ENCODE measurements at regions not wholly inside any gene's neighbourhood (a gene's known extent, or its start where the extent isn't known, plus 50 kb on each side); places are given as distances from the start of the nearest gene placed in this dataset.
"Not testable (repeated sequence)": the region's sequence is repeated elsewhere in the genome, so short reads cannot be mapped to it uniquely, and the experiment has no call there.

GRCh38 chr3:191980443-191980842 lies 519.5 kb downstream of the PYDC2 start:
- DNase-seq = no peak
- no peak for TF ChIP-seq POLR2AphosphoS5 (IDR thresholded peaks at IDR 0.05)
- TF ChIP-seq CTCF (IDR thresholded peaks at IDR 0.05 in 8 of 11, conservative IDR thresholded peaks at IDR 0.05 in 3 of 11) = no peak
- no peak for TF ChIP-seq POLR2A (IDR thresholded peaks at IDR 0.05)
- H3K36me3 ChIP-seq = no peaks in the 10 kb centered on the region
- no peaks in the 10 kb centered on the region for H3K4me1 ChIP-seq
- WGBS, 5 donors = 76 to 88% (median 80%) methylated on average over 4 of the region's 4 CpGs
- H3K27ac ChIP-seq = no peak overlapping the region
- no peaks in the 10 kb centered on the region for H3K27me3 ChIP-seq (replicated peaks in 1 of 7)
- H3K9me3 ChIP-seq = peaks cover 0 to 30% (median 11%) of the 10 kb centered on the region in 8 donors
- H3K4me3 ChIP-seq = no peak overlapping the region
- intact Hi-C loops (cut with DNase I; ENCODE audit: low total_unique reads) = no loop called here

GRCh38 chr3:191982481-191982880 lies 521.5 kb downstream of the PYDC2 start:
- Histone ChIP-seq H3K27me3 (replicated peaks in 1 of 7) (no peaks in the 10 kb centered on the region), H3K36me3 (no peaks in the 10 kb centered on the region), H3K4me1 (no peaks in the 10 kb centered on the region), H3K27ac (no peak overlapping the region), H3K9me3 (peaks cover 0 to 28% (median 11%) of the 10 kb centered on the region in 8 donors), H3K4me3 (no peak overlapping the region)
- 62 to 78% (median 64%) methylated on average over 3 of the region's 3 CpGs for WGBS, 5 donors
- DNase-seq = no peak
- intact Hi-C loops (cut with DNase I; ENCODE audit: low total_unique reads) = no loop called here
- no peak for TF ChIP-seq CTCF (IDR thresholded peaks at IDR 0.05 in 8 of 11, conservative IDR thresholded peaks at IDR 0.05 in 3 of 11)
- no peak for TF ChIP-seq POLR2AphosphoS5 (IDR thresholded peaks at IDR 0.05)
- TF ChIP-seq POLR2A (IDR thresholded peaks at IDR 0.05) = no peak

- 84 to 95% (median 90%) methylated on average over 3 of the region's 3 CpGs for WGBS, 5 donors
- no peak overlapping the region for H3K4me3 ChIP-seq
- intact Hi-C loops (cut with DNase I; ENCODE audit: low total_unique reads) = no loop called here
- H3K36me3 ChIP-seq = no peaks in the 10 kb centered on the region
- no peak for TF ChIP-seq CTCF (IDR thresholded peaks at IDR 0.05 in 8 of 11, conservative IDR thresholded peaks at IDR 0.05 in 3 of 11)
- no peak for TF ChIP-seq POLR2AphosphoS5 (IDR thresholded peaks at IDR 0.05)
- no peak for TF ChIP-seq POLR2A (IDR thresholded peaks at IDR 0.05)
- H3K4me1 ChIP-seq = no peaks in the 10 kb centered on the region
- H3K27ac ChIP-seq = no peak overlapping the region
- DNase-seq = no peak
- no peaks in the 10 kb centered on the region for H3K27me3 ChIP-seq (replicated peaks in 1 of 7)
- peaks cover 0 to 10% (median 2%) of the 10 kb centered on the region in 8 donors for H3K9me3 ChIP-seq
These were observed 524.7 kb downstream of the PYDC2 start for GRCh38 chr3:191985691-191986090.

- no peaks in the 10 kb centered on the region for H3K4me1 ChIP-seq
- intact Hi-C loops (cut with DNase I; ENCODE audit: low total_unique reads) = no loop called here
- H3K4me3 ChIP-seq = no peak overlapping the region
- 58 to 72% (median 65%) methylated on average over 1 of the region's 1 CpG for WGBS, 5 donors
- no peaks in the 10 kb centered on the region for H3K36me3 ChIP-seq
- H3K9me3 ChIP-seq = peaks cover 0 to 22% (median 6%) of the 10 kb centered on the region in 8 donors
- no peak for TF ChIP-seq CTCF (IDR thresholded peaks at IDR 0.05 in 8 of 11, conservative IDR thresholded peaks at IDR 0.05 in 3 of 11)
- no peak for TF ChIP-seq POLR2AphosphoS5 (IDR thresholded peaks at IDR 0.05)
- TF ChIP-seq POLR2A (IDR thresholded peaks at IDR 0.05) = no peak
- no peaks in the 10 kb centered on the region for H3K27me3 ChIP-seq (replicated peaks in 1 of 7)
- no peak overlapping the region for H3K27ac ChIP-seq
- DNase-seq = no peak
These were observed 526.9 kb downstream of the PYDC2 start for GRCh38 chr3:191987831-191988350.

GRCh38 chr3:191993952-191994351 lies 533.0 kb downstream of the PYDC2 start:
- H3K4me3 ChIP-seq; H3K27me3 ChIP-seq (replicated peaks in 1 of 7); intact Hi-C loops (cut with DNase I; ENCODE audit: low total_unique reads); H3K4me1 ChIP-seq; H3K36me3 ChIP-seq; DNase-seq; H3K27ac ChIP-seq: not testable (repeated sequence)
- peaks cover 0 to 52% (median 21%) of the 10 kb centered on the region in 8 donors for H3K9me3 ChIP-seq
- 69 to 86% (median 71%) methylated on average over 4 of the region's 4 CpGs for WGBS, 5 donors

Data from spleen (tissue), 11 donors.